A549 (cell line): ENCODE measurements at regions not wholly inside any gene's neighbourhood (a gene's known extent, or its start where the extent isn't known, plus 50 kb on each side); places are given as distances from the start of the nearest gene placed in this dataset.

Experiments used
- ATAC-seq, 2 experiments: fragments of 200-7000 bp in 1 of 2; fragments of >200 bp in 1 of 2; cut with Nextera tagmentation in 1 of 2; cut with Tn5 transposase in 1 of 2; 3 replicates each; pipeline versions ENCODE4 v1.8.0 to v1.9.1; 2018 to 2020; ENCODE audit warnings: mild to moderate bottlenecking in 1 of 2, moderate library complexity in 1 of 2
- CTCF ChIA-PET: fragments of 300-600 bp; sonication (Branson Sonifier 250); formaldehyde crosslinking; extraction: SDS; loops from one replicate; lab custom pipeline; 2021; ENCODE audit warnings: antibody characterized with exemption, inconsistent platforms; lab: Yijun Ruan, JAX
- POLR2A ChIA-PET: fragments of 350-600 bp; formaldehyde crosslinking; extraction: SDS; loops from one replicate; lab custom pipeline; 2021; ENCODE audit warnings: antibody characterized with exemption, inconsistent platforms; lab: Yijun Ruan, JAX
- DNase-seq, 2 experiments: peaks; one replicate each; pipeline versions ENCODE4 v3.0.0 to v3.0.0-alpha.2; 2011 to 2016; ENCODE audit warnings: low read depth in 1 of 2, low spot score in 1 of 2
- FAIRE-seq: peaks from 2 replicates; lab custom pipeline; 2011; peaks lifted over from hg19 to GRCh38; lab: Jason Lieb, UNC
- H3K27ac ChIP-seq, 2 experiments: fragments of >200 bp; sonication (Bioruptor Twin); formaldehyde crosslinking; 3 replicates each; pipeline ENCODE4 v1.5.1; 2016 to 2017
- H3K4me1 ChIP-seq: fragments of >200 bp; sonication (Bioruptor Twin); formaldehyde crosslinking; 3 replicates; pipeline ENCODE4 v1.6.1; 2016
- H3K4me2 ChIP-seq: fragments of >200 bp; sonication (Bioruptor Twin); formaldehyde crosslinking; 3 replicates; pipeline ENCODE4 v1.6.1; 2016
- H3K4me3 ChIP-seq: fragments of >200 bp; sonication (Bioruptor Twin); formaldehyde crosslinking; 3 replicates; pipeline ENCODE4 v1.5.1; 2016
- H3K9me3 ChIP-seq: fragments of >200 bp; sonication (Bioruptor Twin); formaldehyde crosslinking; 3 replicates; pipeline ENCODE4 v1.6.1; 2016
- BCL3 ChIP-seq: fragments of >200 bp; sonication (Bioruptor Twin); formaldehyde crosslinking; IDR thresholded peaks from 3 replicates; pipeline ENCODE4 v1.6.1; 2016
- BHLHE40 ChIP-seq: IDR thresholded peaks from 2 replicates; pipeline ENCODE4 v1.6.1; 2012; ENCODE audit warnings: low read depth, low read length, inconsistent platforms
- CBX2 ChIP-seq: fragments of 200-600 bp; sonication (generic); IDR thresholded peaks from 2 replicates; pipeline ENCODE4 v1.6.1; 2016; ENCODE audit warnings: low read depth, mild to moderate bottlenecking, borderline replicate concordance
- CBX8 ChIP-seq: fragments of 200-600 bp; sonication (generic); IDR thresholded peaks from 2 replicates; pipeline ENCODE4 v1.6.1; 2016
- CEBPB ChIP-seq, 2 experiments: fragments of >200 bp in 1 of 2; sonication (Bioruptor Twin) in 1 of 2; formaldehyde crosslinking in 1 of 2; IDR thresholded peaks; 2 replicates each; pipeline ENCODE4 v1.6.1; 2012 to 2016
- CHD2 ChIP-seq: fragments of 150-350 bp; IDR thresholded peaks from 2 replicates; pipeline ENCODE4 v1.6.1; 2014; ENCODE audit warnings: low read length; ENCODE audit not compliant: partially characterized antibody
- E2F6 ChIP-seq: IDR thresholded peaks from 2 replicates; pipeline ENCODE4 v1.6.1; 2012; ENCODE audit warnings: low read depth, borderline replicate concordance
- EHMT2 ChIP-seq: fragments of 200-600 bp; sonication (generic); IDR thresholded peaks from 2 replicates; pipeline ENCODE4 v1.6.1; 2016; ENCODE audit warnings: antibody characterized with exemption, low read depth, mild to moderate bottlenecking, moderate library complexity
- FOSB ChIP-seq: fragments of 250-450 bp; sonication (Bioruptor Pico); IDR thresholded peaks from 2 replicates; pipeline ENCODE4 v1.5.0; 2020; ENCODE audit warnings: mild to moderate bottlenecking, moderate library complexity
- HDAC2 ChIP-seq: fragments of 200-600 bp; sonication (generic); IDR thresholded peaks from 2 replicates; pipeline ENCODE4 v1.6.1; 2016
- JUN ChIP-seq, 2 experiments: fragments of >200 bp; sonication (Bioruptor Twin); formaldehyde crosslinking; IDR thresholded peaks; 2 replicates in 1 of 2; 3 replicates in 1 of 2; pipeline ENCODE4 v1.6.1; 2016 to 2017
- JUNB ChIP-seq: fragments of >200 bp; sonication (Bioruptor Twin); formaldehyde crosslinking; IDR thresholded peaks from 2 replicates; pipeline ENCODE4 v1.6.1; 2016
- MAFK ChIP-seq: fragments of 450-650 bp; IDR thresholded peaks from 2 replicates; pipeline ENCODE4 v1.6.1; 2014; ENCODE audit not compliant: partially characterized antibody
- MAZ ChIP-seq: fragments of 150-350 bp; IDR thresholded peaks from 2 replicates; pipeline ENCODE4 v1.6.1; 2014; ENCODE audit warnings: antibody characterized with exemption, low read depth, low read length, borderline replicate concordance
- NPAS2 ChIP-seq: fragments of 250-450 bp; sonication (Bioruptor Pico); IDR thresholded peaks from 2 replicates; pipeline ENCODE4 v1.8.0; 2022; ENCODE audit warnings: mild to moderate bottlenecking, moderate library complexity, borderline replicate concordance
- PBX3 ChIP-seq: IDR thresholded peaks from 2 replicates; pipeline ENCODE4 v1.6.1; 2012
- RARB ChIP-seq: fragments of 250-450 bp; sonication (Bioruptor Pico); IDR thresholded peaks from 2 replicates; pipeline ENCODE4 v1.8.0; 2021; ENCODE audit warnings: mild to moderate bottlenecking, moderate library complexity
- RNF2 ChIP-seq: fragments of 200-600 bp; sonication (generic); IDR thresholded peaks from 2 replicates; pipeline ENCODE4 v1.6.1; 2016; ENCODE audit warnings: low read depth, mild to moderate bottlenecking, antibody characterized with exemption, moderate library complexity, borderline replicate concordance
- SMC3 ChIP-seq: fragments of >200 bp; sonication (Bioruptor Twin); formaldehyde crosslinking; IDR thresholded peaks from 3 replicates; pipeline ENCODE4 v1.6.1; 2018; ENCODE audit warnings: inconsistent platforms
- SREBF2 ChIP-seq: fragments of 450-650 bp; IDR thresholded peaks from 2 replicates; pipeline ENCODE4 v1.6.1; 2014; ENCODE audit warnings: mild to moderate bottlenecking, moderate library complexity
- TFCP2L1 ChIP-seq: fragments of 250-450 bp; sonication (Bioruptor Pico); IDR thresholded peaks from 2 replicates; pipeline ENCODE4 v1.5.0; 2021; ENCODE audit warnings: mild to moderate bottlenecking
- ZFP36 ChIP-seq: fragments of 450-650 bp; IDR thresholded peaks from 2 replicates; pipeline ENCODE4 v1.6.1; 2014; ENCODE audit warnings: borderline replicate concordance; ENCODE audit not compliant: partially characterized antibody
- WGBS: methylation state at CpG from one replicate; pipeline ENCODE4 v1.1.6; 2017; ENCODE audit errors: missing lambda C conversion rate; 5-methylcytosine and 5-hydroxymethylcytosine counted together
- TF ChIP-seq, protein P1 (sequence below): fragments of >200 bp; sonication (Bioruptor Twin); formaldehyde crosslinking; IDR thresholded peaks from 3 replicates; pipeline ENCODE4 v1.5.1; 2016
- TF ChIP-seq, protein P2 (sequence below): fragments of 150-350 bp; IDR thresholded peaks from 2 replicates; pipeline ENCODE4 v1.6.1; 2014; ENCODE audit warnings: low read depth, mild to moderate bottlenecking, low read length
- TF ChIP-seq, protein P3 (sequence below): fragments of >200 bp; sonication (Bioruptor Twin); formaldehyde crosslinking; IDR thresholded peaks from 2 replicates; pipeline ENCODE4 v1.6.1; 2016

- 0% methylated on average over 1 of the region's 1 CpG for WGBS
- DNase-seq (no peak), ATAC-seq (no peak), FAIRE-seq (no peak)
- Histone ChIP-seq H3K4me3 (no peak overlapping the region), H3K9me3 (no peaks in the 10 kb centered on the region), H3K4me2 (no peak overlapping the region), H3K4me1 (peaks cover 5% of the 10 kb centered on the region; the same call in 1 of the 3 replicates), H3K27ac (no peak overlapping the region)
- TF ChIP-seq SMC3, result no peak
- TF ChIP-seq E2F6, result no peak
- no peak for TF ChIP-seq RNF2
- TF ChIP-seq CBX8, result no peak
- TF ChIP-seq HDAC2, result no peak
- no peak for TF ChIP-seq ZFP36
- TF ChIP-seq, protein P1, sequence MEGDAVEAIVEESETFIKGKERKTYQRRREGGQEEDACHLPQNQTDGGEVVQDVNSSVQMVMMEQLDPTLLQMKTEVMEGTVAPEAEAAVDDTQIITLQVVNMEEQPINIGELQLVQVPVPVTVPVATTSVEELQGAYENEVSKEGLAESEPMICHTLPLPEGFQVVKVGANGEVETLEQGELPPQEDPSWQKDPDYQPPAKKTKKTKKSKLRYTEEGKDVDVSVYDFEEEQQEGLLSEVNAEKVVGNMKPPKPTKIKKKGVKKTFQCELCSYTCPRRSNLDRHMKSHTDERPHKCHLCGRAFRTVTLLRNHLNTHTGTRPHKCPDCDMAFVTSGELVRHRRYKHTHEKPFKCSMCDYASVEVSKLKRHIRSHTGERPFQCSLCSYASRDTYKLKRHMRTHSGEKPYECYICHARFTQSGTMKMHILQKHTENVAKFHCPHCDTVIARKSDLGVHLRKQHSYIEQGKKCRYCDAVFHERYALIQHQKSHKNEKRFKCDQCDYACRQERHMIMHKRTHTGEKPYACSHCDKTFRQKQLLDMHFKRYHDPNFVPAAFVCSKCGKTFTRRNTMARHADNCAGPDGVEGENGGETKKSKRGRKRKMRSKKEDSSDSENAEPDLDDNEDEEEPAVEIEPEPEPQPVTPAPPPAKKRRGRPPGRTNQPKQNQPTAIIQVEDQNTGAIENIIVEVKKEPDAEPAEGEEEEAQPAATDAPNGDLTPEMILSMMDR, result no peak
- TF ChIP-seq JUNB, result no peak
- no peak for TF ChIP-seq PBX3
- TF ChIP-seq, protein P2, sequence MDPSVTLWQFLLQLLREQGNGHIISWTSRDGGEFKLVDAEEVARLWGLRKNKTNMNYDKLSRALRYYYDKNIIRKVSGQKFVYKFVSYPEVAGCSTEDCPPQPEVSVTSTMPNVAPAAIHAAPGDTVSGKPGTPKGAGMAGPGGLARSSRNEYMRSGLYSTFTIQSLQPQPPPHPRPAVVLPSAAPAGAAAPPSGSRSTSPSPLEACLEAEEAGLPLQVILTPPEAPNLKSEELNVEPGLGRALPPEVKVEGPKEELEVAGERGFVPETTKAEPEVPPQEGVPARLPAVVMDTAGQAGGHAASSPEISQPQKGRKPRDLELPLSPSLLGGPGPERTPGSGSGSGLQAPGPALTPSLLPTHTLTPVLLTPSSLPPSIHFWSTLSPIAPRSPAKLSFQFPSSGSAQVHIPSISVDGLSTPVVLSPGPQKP, result no peak
- no peak for TF ChIP-seq SREBF2
- no peak for TF ChIP-seq CBX2
- TF ChIP-seq NPAS2, result no peak
- ChIA-PET CTCF (no interaction called here), POLR2A (no interaction called here)
These were observed 55.0 kb upstream of the NMNAT3 start for GRCh38 chr3:139732729-139733128.

DNA sequence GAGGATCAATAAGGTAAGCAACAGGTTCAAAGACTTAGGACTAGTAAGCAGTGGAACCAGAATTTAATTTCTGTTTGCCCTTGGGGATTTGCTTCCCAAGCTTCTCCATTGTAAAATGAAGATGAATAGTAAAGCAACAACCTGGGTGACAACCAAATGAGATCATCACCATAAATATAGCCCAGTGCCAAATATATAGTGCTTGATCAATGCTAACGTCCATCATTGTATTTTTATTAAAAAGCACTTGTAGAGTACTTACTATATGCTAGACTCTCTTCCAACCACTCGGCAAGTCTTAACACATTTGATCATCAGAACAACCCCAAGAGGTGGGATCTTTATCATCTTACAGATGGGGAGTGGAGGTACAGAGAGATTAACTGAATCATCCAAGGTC, 51.5 kb upstream of the NMNAT3 start:
- ChIA-PET CTCF (no interaction called here), POLR2A (no interaction called here)
- Histone ChIP-seq H3K4me2 (no peak overlapping the region), H3K4me1 (peaks cover 5% of the 10 kb centered on the region; the same call in 1 of the 3 replicates), H3K27ac (no peak overlapping the region), H3K9me3 (no peaks in the 10 kb centered on the region), H3K4me3 (no peak overlapping the region)
- FAIRE-seq (no peak), ATAC-seq (no peak), DNase-seq (no peak)
- WGBS, result 51% methylated on average over 2 of the region's 2 CpGs
- TF ChIP-seq JUN (IDR thresholded peaks at IDR 0.05) (no peak), FOSB (CRISPR knock-in tag) (no peak), CEBPB (IDR thresholded peaks at IDR 0.05) (no peak), CBX2 (no peak), MAZ (no peak), E2F6 (no peak), NPAS2 (no peak), BHLHE40 (no peak), MAFK (no peak), EHMT2 (no peak), TFCP2L1 (CRISPR knock-in tag) (no peak), BCL3 (no peak), RARB (no peak), CBX8 (no peak), CHD2 (no peak)
- TF ChIP-seq, protein P3, sequence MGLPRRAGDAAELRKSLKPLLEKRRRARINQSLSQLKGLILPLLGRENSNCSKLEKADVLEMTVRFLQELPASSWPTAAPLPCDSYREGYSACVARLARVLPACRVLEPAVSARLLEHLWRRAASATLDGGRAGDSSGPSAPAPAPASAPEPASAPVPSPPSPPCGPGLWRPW, result no peak
- TF ChIP-seq, protein P1, result no peak
